IMR-90 (cell line): ENCODE measurements at regions not wholly inside any gene's neighbourhood (a gene's known extent, or its start where the extent isn't known, plus 50 kb on each side); places are given as distances from the start of the nearest gene placed in this dataset.
"Not testable (repeated sequence)": the region's sequence is repeated elsewhere in the genome, so short reads cannot be mapped to it uniquely, and the experiment has no call there.

Source experiments
- BHLHE40 ChIP-seq: fragments of 150-350 bp; IDR thresholded peaks from 2 replicates; pipeline ENCODE4 v1.6.1; 2016; ENCODE audit warnings: mild to moderate bottlenecking, low read depth, low read length
- CEBPB ChIP-seq: IDR thresholded peaks from 2 replicates; pipeline ENCODE4 v1.6.1; 2012; ENCODE audit warnings: low read depth, low read length, improper control_type of control experiment
- CTCF ChIP-seq: conservative IDR thresholded peaks from 2 replicates; pipeline ENCODE4 v1.5.1; 2012; ENCODE audit warnings: mild to moderate bottlenecking, low read depth, low read length, improper control_type of control experiment
- ELK1 ChIP-seq: fragments of 150-350 bp; IDR thresholded peaks from 2 replicates; pipeline ENCODE4 v1.6.1; 2016; ENCODE audit warnings: low read depth, mild to moderate bottlenecking, low read length, moderate library complexity, borderline replicate concordance
- FOS ChIP-seq: fragments of 150-350 bp; IDR thresholded peaks from 2 replicates; pipeline ENCODE4 v1.6.1; 2016; ENCODE audit warnings: low read depth, low read length
- MAFK ChIP-seq: IDR thresholded peaks from 2 replicates; pipeline ENCODE4 v1.6.1; 2012; ENCODE audit warnings: low read depth, low read length, improper control_type of control experiment
- MAZ ChIP-seq: IDR thresholded peaks from 2 replicates; pipeline ENCODE4 v1.6.1; 2012; ENCODE audit warnings: low read depth, mild to moderate bottlenecking, low read length, improper control_type of control experiment, moderate library complexity, borderline replicate concordance
- MXI1 ChIP-seq: IDR thresholded peaks from 2 replicates; pipeline ENCODE4 v1.6.1; 2012; ENCODE audit warnings: low read depth, mild to moderate bottlenecking, low read length, moderate library complexity, borderline replicate concordance
- POLR2A ChIP-seq: IDR thresholded peaks from 2 replicates; pipeline ENCODE4 v1.6.1; 2012; ENCODE audit warnings: mild to moderate bottlenecking, low read depth, low read length
- RAD21 ChIP-seq: IDR thresholded peaks from 2 replicates; pipeline ENCODE4 v1.6.1; 2012; ENCODE audit warnings: low read length, improper control_type of control experiment
- RCOR1 ChIP-seq: IDR thresholded peaks from 2 replicates; pipeline ENCODE4 v1.6.1; 2012; ENCODE audit warnings: mild to moderate bottlenecking, low read length, improper control_type of control experiment; ENCODE audit not compliant: insufficient replicate concordance
- RFX5 ChIP-seq: IDR thresholded peaks from 2 replicates; pipeline ENCODE4 v1.8.0; 2012; ENCODE audit warnings: low read depth, mild to moderate bottlenecking, low read length, moderate library complexity
- SMC3 ChIP-seq: fragments of 150-350 bp; IDR thresholded peaks from 2 replicates; pipeline ENCODE4 v1.6.1; 2016; ENCODE audit warnings: low read depth, mild to moderate bottlenecking, antibody characterized with exemption, low read length, moderate library complexity
- USF2 ChIP-seq: fragments of 150-350 bp; IDR thresholded peaks from 2 replicates; pipeline ENCODE4 v1.6.1; 2017; ENCODE audit warnings: mild to moderate bottlenecking, antibody characterized with exemption, low read length, low read depth

- not testable (repeated sequence) for TF ChIP-seq CTCF, FOS, CEBPB, MXI1, RCOR1, RFX5, SMC3, USF2, RAD21, POLR2A, MAZ, BHLHE40, MAFK, ELK1
Measured at GRCh38 chr7:39793851-39794250, 156.2 kb upstream of the CDK13 start.
